T follicular helper cell (primary cell): ENCODE measurements at regions not wholly inside any gene's neighbourhood (a gene's known extent, or its start where the extent isn't known, plus 50 kb on each side); places are given as distances from the start of the nearest gene placed in this dataset.

Experiments used
- DNase-seq: peaks from one replicate; pipeline ENCODE4 v3.0.0-alpha.2; 2020; ENCODE audit warnings: low read depth

GRCh38 chr2:144593803-144594202, 73.9 kb upstream of the ZEB2 start:
- no peak for DNase-seq

GRCh38 chr2:144592500-144593256, 72.8 kb upstream of the ZEB2 start:
- no peak for DNase-seq

- no peak for DNase-seq
Observed at GRCh38 chr2:144587306-144587705, 67.4 kb upstream of the ZEB2 start.

- DNase-seq: no peak
Observed at GRCh38 chr2:144586476-144586875, 66.6 kb upstream of the ZEB2 start.

- DNase-seq: no peak
Observed at GRCh38 chr2:144583741-144584453, 64.0 kb upstream of the ZEB2 start.

- DNase-seq: no peak
Observed at GRCh38 chr2:144583381-144583729, 63.4 kb upstream of the ZEB2 start.

GRCh38 chr2:144582651-144583380, 62.9 kb upstream of the ZEB2 start:
- no peak for DNase-seq

GRCh38 chr2:144580521-144581161, 60.7 kb upstream of the ZEB2 start:
- DNase-seq: no peak

GRCh38 chr2:144579556-144579955, 59.6 kb upstream of the ZEB2 start:
- no peak for DNase-seq

- no peak for DNase-seq
Observed at GRCh38 chr2:144578099-144578498, 58.2 kb upstream of the ZEB2 start.

- no peak for DNase-seq
Observed at GRCh38 chr2:144572977-144573376, 53.1 kb upstream of the ZEB2 start.

GRCh38 chr2:144571770-144572169, 51.9 kb upstream of the ZEB2 start:
- no peak for DNase-seq

- DNase-seq: no peak
Observed at GRCh38 chr2:144570566-144570965, 50.6 kb upstream of the ZEB2 start.
